Endothelial cell of hepatic sinusoid (primary cell): ENCODE measurements at regions not wholly inside any gene's neighbourhood (a gene's known extent, or its start where the extent isn't known, plus 50 kb on each side); places are given as distances from the start of the nearest gene placed in this dataset.

Experiments
- in situ Hi-C: cut with HindIII; loops from 2 replicates; pipeline ENCODE4 v1.10.0; 2017; ENCODE audit warnings: low sequenced_read_pairs

DNA sequence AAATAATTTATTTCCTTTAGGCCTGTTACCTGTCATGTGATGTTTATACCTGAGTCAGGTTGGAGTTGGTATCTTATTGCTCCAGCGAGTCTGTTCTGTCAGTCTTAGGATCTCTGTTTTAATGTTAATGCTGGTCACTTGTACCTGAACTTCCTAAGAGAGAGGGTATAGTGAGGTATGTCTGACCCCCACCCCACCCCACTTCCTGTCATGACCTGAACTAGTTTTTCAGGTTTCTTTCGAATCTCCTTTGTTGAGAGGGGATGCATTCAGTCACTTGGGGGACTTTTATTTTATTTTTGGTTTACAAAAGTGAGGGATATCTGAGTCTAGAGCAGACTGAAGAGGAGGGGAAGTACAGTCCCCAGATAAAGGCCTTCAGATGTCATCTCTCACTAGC lies 769.0 kb upstream of the COBL start:
- in situ Hi-C loops: no loop called here

DNA sequence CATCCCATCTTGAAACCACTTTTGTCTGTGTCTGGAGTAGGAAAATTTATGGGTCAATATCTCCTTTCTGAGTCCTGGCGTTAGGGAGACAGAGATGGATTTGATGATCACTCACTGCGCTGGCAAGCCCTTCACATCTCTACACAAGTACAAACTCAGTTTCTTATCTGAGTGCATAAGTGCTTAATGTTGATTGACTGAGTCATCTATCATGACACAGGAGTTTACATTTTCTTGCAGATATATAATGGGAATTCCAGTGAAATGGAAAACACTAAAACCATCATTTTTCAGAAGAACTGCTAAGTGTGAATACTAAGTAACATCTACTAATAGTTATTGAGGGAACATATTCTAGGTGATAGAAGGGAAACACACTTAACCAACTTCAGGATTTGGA lies 763.9 kb upstream of the COBL start:
- in situ Hi-C loops: no loop called here

DNA sequence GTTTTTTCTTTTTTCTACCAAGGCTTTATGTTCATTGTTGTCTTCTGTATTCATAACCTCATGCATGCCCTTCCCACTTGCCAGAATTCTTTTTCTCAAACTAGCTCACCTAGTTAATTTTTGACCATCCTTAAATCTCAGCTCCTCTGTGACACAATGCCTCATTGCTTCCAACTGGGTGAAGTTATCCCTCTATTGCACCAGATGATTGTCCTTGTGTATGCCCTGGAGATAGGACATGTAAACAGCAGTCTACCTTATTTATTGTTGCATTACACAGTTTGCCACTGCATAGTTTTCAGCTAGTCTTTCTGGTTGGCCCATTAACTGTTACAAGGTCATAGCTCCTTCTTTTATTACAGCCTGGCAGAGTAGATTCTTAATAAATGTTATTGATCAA lies 763.1 kb upstream of the COBL start:
- in situ Hi-C loops: no loop called here

DNA sequence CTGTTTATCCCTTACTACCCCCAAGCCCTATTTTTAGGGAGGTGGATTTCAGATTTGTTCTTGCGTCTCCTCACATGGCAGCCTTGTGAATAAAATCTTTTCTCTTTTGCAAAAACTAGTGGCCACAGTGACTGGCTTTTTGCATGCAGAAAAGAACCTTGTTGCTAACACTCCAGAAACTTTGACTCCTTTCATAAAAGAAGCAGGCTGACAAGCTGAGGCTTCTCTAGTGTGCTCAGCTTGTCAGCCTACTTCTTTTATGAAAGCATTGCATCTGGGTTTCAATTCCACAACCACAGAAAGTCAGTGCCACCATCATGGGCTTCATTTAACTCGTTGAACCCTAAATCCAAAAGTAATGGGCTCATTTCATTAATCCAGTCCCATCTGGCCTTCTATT lies 761.0 kb upstream of the COBL start:
- in situ Hi-C loops: no loop called here

DNA sequence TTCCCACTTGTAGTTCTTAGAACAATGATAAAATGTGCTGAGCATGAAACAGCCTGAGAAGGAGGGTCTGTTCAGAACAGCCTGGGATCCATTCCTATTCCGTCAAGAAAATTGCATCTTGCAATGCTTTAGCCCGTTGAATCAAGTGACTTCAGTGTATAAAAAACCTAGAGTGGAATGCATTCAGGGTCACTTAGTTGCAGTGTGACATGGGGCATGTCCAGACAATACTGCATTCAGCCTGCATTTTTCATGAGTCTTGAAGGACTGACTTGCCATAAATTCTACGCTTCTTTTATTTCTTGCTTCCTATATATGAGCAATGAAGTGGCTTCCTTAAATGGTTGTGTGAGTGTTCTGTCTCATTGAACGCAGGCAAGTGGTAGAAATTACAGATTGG lies 758.3 kb upstream of the COBL start:
- in situ Hi-C loops: no loop called here

DNA sequence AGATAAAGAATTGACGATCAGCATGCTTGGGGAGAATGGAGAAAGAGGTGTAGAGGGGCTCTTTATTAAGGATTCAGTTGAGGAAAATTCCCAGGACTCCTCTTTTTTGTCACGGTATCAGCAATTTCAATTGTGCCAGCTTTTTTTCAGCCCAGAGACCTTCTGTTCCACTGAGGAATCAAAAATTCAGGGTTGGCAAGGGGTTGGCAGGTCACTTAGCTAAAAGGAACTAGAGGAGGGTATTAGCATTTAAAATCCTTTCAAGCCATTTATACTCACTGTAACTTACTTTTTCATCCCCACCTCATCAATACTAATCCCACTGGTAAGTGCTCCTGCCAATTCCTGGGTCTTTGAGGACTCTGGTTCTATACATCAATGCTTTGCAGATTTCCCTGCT lies 757.5 kb upstream of the COBL start:
- in situ Hi-C loops: no loop called here

DNA sequence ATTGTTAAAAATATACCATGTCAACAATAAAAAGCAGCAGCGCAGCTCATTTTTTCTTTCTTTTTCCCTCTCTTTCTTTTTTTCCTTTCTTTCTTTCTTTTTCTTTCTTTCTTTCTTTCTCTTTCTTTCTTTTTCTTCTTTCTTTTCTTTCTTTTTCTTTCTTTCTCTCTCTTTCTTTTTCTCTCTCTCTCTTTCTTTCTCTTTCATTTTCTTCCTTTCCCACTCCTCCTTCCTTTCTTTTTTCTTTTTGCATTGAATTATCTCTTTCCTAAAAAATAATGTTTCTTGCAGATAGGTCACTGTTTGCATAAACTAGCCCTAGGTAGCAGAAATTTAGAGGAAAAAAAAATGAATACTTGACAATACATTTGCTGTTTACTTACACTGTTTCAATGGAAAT lies 755.1 kb upstream of the COBL start:
- in situ Hi-C loops: no loop called here

DNA sequence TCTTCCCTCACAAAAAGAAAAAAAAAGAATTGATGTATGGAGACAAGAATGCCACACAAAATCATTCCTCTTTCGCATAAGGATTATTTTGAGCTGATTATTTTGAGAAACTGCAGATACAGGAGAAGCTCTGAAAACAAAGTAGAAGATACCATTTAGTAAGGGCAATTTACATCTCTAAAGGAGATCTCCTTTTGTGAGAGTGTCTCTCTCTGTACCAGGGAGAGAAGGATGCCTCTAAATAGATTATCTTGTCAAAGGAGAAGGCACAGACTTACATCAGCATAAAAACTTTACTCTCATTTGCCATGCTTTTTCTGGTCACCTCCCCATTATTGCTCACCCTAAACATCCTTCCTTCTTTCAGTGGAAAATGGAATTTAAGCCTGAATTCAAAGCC lies 747.9 kb upstream of the COBL start:
- in situ Hi-C loops: no loop called here

DNA sequence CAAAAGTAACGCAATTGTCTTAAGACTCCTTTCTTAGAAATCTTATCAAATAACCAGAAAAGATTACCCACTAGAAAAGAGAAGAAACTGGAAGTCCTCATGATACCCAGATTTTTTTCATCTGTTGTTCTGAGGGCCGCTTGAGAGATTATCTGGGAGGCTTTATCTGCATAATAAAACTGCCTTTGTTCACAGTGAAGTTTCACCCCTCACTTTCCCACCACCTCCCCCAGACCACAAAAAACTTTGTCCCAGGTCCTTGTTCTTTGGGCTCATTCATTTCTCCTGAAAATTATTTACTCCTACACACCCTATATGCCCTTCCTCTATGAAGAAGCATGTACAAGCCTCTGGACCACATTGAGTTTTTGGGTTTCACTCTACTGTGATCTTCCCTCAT lies 745.1 kb upstream of the COBL start:
- in situ Hi-C loops: no loop called here

DNA sequence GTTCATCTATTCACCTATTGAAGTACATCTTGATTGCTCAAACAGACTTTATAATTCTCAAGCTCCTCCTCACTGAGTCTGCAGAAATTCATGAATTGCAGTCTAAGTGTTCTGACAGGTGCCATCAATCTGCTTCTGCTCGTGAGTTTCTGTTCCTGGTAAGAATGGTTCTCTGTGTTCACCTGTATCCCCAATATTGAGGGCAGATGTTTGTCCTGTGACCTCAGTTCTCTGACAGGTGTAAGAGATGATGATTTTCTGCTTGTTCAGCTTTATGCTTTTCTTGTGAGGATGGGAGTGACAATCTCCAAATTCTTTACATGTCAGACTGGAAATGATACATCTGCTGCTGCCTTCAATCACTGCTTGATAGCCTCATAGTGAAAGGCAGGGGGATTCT lies 736.9 kb upstream of the COBL start:
- in situ Hi-C loops: no loop called here

DNA sequence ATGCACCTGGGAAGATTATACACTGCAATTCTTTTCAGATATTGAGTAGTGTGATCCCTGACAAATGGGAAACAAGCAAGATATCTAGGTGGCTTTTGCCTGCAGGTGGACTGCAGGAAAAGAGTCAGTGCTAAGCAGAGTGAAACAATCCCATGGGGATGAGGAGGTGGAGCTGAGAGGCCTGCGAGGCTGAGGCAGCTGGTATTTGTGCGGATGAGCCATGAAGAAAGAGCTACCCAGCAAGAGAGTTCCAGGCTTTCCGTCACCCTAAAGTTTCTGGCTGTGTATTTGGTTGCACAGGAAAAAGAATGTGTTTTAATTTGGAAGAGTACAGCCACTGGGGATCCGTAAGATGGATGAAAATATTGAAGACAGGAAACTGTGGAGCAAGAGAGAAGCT lies 714.1 kb upstream of the COBL start:
- in situ Hi-C loops: no loop called here

DNA sequence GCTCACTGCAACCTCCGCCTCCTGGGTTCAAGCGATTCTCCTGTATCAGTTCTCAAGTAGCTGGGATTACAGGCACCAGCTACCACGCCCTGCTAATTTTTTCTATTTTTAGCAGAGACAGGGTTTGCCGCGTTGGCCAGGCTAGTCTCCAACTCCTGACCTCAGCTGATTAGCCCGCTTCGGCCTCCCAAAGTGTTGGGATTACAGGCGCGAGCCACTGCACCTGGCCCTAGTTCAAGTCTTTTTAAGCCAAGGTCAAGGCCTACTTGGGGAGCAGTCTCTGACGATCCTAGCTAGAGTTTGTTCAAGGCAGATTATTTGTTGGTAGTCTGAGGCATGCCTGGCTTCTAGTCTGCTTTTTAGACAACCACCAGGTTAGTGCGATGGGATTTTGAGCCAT lies 709.5 kb upstream of the COBL start:
- in situ Hi-C loops: no loop called here

DNA sequence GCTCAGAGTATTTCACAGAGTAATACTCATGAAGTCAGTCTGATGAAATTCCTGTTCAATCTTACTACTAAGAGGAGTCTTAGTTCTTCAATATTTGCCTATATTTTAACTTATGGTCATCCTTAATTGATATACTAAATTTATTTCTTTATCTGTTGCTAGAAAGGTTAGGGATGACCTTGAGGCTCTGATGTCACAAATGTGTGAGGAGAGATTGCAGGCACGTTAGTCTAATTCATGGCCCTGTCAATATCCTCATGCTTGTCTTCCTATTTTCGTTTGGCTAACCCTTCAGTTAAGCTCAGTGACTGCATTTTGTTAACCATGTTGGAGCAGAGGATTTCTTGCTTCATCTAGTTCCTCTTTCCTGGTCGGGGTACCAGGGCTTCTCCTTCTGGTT lies 704.7 kb upstream of the COBL start:
- in situ Hi-C loops: no loop called here

DNA sequence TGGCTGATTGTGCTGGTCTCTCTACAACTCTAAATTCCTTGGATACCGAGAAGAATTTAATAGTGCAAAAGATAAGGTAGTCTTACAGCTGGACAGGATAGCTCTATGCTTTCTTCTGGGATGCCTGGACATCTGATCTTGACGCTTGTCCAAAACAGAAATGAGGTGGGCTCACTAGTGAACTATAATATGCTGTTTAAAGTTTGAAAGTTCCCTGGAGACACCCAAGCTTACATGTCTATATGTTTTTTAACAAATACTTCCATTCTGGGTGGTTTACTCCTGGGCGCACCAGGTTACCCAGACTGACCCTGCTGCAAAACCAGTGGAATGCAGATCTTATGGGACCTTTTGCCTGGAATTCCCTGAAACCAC lies 702.1 kb upstream of the COBL start:
- in situ Hi-C loops: no loop called here

DNA sequence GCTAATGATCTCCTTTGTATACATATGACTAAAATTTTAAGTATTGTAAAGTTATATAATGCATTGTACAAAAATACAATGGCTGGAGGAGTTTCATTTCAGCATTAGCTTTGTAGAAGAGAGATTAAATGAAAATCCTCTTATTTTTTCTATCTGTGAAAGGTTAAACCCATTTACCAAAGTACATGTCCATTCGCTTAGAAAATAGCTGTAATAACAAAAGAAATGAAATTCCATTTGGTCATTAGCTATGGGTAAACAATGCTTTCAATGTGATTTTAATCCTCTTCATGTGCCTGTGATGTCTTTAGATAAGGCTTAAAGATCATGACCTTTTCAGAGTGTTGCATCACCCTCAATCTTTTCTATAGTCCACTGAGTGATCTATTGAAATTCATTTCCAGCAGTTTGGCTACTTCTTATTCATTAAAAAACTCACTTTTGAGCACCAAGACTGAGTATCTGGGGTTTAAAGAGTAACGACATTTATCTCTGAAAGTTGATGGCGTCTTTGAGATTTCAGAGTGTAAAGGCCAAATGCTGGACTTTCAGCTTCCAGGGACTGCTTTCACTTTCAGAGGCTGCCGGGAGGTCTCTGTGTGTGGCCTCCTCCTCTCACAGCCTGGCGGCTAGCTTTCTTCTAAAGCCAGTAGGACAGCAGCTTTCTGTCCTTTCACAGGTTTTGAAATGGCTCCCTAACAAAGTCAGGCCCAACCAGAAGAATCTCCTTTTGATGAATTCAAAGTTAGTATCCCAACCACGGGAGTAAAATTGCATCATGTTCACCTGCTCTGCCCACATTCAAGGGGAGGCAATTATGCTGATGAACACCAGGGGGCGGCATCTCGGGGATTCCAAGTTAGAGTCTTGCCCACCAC lies 701.4 kb upstream of the COBL start:
- in situ Hi-C loops: no loop called here

DNA sequence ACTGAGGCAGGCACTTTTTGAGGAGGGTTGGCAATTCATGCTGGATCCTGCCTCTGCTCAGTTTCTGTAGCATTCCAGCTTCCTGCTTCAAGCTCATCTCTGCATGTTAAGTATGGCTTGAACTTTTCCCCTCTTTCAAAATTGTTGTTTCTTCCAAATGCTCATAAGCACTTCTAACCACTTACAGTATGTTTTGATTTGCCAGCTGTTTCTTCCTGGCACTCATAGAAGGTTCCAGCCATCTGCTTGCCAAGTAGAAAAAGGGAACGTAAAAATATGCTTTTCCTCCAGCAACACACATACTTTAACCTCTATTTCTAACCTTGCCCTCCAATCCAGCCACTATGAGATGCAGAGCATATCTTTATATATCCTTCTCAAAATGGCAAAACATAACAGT lies 692.6 kb upstream of the COBL start:
- in situ Hi-C loops: no loop called here

DNA sequence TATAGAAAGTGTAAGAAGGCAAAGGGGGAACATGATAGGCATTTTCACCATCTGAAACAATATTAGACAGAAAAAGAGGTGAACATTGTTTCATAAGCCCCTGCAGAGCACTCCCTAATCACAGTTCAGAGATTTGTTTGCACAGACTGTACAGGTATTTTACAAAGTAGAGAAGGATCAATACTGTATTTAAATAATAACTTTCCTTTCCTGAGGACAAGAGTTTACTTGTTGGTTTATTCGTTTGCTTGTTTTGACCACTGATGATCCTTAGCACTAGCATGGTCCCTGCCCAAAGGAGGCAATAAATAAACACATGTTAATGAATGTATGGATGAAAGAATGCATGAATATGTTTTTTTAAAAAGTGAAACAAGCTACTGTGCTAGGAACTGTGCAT lies 690.1 kb upstream of the COBL start:
- in situ Hi-C loops: no loop called here

DNA sequence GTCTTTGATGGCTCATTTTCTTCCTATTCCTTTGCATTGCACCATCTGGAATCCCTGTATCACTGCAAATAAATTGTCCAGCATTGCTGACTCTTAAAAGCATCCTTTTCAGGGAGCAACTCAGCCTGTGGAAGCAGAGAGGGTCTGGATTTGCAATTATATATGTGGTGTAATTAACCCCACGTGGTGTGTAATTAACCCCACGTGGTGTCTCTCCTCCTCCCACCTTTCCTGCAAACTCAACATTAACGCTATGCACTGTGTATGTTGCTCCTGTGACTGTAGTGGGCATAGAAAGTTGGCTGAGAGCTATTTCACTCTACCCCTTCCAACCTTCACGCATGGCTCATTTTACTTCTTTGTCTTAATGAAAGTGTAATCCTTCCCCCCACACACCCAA lies 689.0 kb upstream of the COBL start:
- in situ Hi-C loops: no loop called here

DNA sequence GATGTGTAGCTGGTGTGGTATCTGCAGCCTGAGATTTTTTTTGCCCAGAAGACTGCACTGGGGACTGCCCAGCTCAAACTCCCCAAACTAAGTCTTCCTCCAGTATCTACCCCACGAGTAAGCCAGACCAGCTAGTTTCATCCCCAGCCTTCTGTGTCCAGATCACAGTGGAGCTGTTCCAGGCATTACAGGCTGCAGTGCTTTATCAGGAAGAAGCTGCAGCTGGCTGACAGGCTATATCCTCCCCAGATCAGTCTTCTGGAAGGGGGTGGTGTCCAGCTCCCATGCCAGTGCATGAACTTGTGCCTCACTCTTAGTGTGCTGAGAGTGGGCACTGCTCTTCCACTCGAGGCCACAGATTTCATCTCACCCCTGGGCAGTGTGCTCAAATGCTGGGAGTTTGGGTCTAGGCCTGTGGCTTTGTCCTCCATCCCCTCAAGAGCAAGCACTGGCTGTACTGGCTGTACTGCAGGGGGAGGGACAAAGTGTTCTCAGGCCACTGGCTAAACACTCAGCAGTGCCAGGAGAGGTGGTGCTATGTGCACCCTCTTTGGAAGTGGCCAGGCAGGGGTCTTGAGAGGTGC lies 679.1 kb upstream of the COBL start:
- in situ Hi-C loops: no loop called here

DNA sequence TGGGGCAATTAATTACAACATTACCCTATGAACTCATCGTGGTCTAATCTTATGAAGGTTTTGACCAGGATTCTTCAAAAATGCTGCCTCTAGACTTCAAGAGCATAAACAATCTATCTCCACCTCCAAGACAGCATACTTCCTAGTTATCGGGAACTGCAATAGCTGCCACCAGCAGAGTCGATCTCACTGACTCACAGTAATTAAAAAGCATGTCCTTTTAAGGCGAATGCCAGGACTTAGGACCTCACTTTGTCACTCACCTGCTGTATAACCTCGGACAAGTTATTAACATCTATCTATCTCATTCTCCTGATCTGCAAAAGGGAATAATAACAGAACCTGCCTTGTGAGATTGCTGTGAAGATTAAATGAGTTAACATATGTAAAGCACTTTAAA lies 666.0 kb upstream of the COBL start:
- in situ Hi-C loops: no loop called here

DNA sequence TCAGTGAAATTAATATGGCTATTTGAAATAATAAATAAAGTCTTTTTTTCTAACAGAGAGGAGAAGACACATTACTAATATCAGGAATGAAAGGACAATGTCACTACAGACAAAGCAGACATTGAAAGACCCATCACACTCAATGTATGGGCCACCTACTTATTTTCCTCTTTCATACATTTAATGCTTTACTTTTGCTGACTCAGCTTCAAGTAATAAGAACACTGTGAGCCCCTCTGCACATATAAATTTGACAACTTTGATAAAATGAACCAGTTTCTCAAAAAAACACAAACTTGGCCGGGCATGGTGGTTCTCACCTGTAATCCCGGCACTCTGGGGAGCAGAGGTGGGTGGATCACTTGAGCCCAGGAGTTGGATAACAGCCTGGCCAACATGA lies 664.2 kb upstream of the COBL start:
- in situ Hi-C loops: no loop called here

DNA sequence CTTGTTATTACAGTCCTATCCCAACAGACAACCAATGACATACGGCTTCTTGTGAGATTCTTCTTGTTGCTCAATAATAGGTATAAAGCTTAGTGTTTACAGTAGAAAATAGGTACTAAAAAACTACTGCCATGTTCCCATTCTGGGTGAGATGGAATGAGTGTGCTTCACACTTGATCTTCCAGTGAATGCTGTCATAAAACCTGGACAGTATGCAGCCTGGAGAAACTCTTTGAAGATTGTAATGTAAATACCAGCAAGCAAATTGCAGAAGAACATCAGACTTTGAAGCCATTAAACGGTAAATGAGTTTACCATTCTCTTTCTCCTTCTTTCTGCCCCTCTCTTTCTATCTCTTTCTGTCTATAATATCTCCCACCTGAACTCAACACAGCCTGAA lies 663.7 kb upstream of the COBL start:
- in situ Hi-C loops: no loop called here

DNA sequence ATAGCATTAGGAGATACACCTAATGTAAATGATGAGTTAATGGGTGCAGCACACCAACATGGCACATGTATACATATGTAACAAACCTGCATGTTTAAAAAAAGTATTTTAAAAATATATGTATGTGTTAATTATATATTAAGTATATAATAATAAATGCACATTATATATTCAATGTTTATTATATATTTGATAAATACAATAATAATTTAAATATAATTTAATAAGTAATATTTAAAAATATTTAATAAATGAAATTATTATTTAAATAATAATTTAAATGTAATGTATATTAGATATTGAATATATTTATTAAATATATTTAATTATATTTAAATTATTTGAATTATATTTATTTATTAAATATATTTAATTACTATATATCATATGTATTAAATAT lies 661.3 kb upstream of the COBL start:
- in situ Hi-C loops: no loop called here
